GM12878 (cell line): ENCODE measurements at regions not wholly inside any gene's neighbourhood (a gene's known extent, or its start where the extent isn't known, plus 50 kb on each side); places are given as distances from the start of the nearest gene placed in this dataset.

Experiments used
- ATAC-seq: fragments of 200-7000 bp; cut with Tn5 transposase; 3 replicates; pipeline ENCODE4 v1.9.1; 2020; ENCODE audit warnings: mild to moderate bottlenecking, moderate library complexity
- BruUV-seq: library from RNA; stranded (reverse); fragments of 400-500 nt; replicated peaks from 2 replicates; lab custom pipeline; 2021; lab: Mats Ljungman, UMichigan
- CTCF ChIA-PET: fragments of 300-600 bp; sonication (Branson Sonifier 250); formaldehyde crosslinking; extraction: SDS; loops from one replicate; lab custom pipeline; 2021; ENCODE audit warnings: inconsistent platforms; lab: Yijun Ruan, JAX
- POLR2A ChIA-PET: fragments of 350-600 bp; formaldehyde crosslinking; extraction: SDS; loops from one replicate; lab custom pipeline; 2021; ENCODE audit warnings: inconsistent platforms; lab: Charles Lee
- RAD21 ChIA-PET: fragments of 300-600 bp; sonication (Branson Sonifier 250); formaldehyde crosslinking; loops from one replicate; lab custom pipeline; 2023; ENCODE audit warnings: antibody characterized with exemption; ENCODE audit not compliant: unreplicated experiment; lab: Charles Lee
- SMC1A ChIA-PET: fragments of 300-600 bp; sonication (Branson Sonifier 250); formaldehyde crosslinking; loops from one replicate; lab custom pipeline; 2023; ENCODE audit not compliant: unreplicated experiment, uncharacterized antibody; lab: Charles Lee
- DNase-seq: peaks from one replicate; pipeline ENCODE4 v3.0.0-alpha.2; 2011; ENCODE audit warnings: low read depth, low spot score
- FAIRE-seq: peaks from 3 replicates; lab custom pipeline; 2011; peaks lifted over from hg19 to GRCh38; lab: Jason Lieb, UNC
- H2AFZ ChIP-seq: 2 replicates; pipeline ENCODE4 v1.6.0; 2011; ENCODE audit warnings: low read depth, low read length, control low read depth; ENCODE audit not compliant: control insufficient read depth
- H3K27ac ChIP-seq: 2 replicates; pipeline ENCODE4 v1.5.1; 2011; ENCODE audit warnings: control low read depth; ENCODE audit not compliant: control insufficient read depth, insufficient read depth
- H3K27me3 ChIP-seq, 2 experiments: replicated peaks in 1 of 2; 2 replicates each; pipeline versions ENCODE4 v1.6.0 to v1.6.1; 2011; ENCODE audit warnings: low read length in 1 of 2; ENCODE audit not compliant: control insufficient read depth in 2 of 2, insufficient read depth in 2 of 2
- H3K36me3 ChIP-seq, 2 experiments: 2 replicates each; pipeline ENCODE4 v1.5.1; 2011; ENCODE audit warnings: low read length in 1 of 2; ENCODE audit not compliant: control insufficient read depth in 2 of 2, insufficient read depth in 2 of 2
- H3K4me1 ChIP-seq: 2 replicates; pipeline ENCODE4 v1.6.1; 2011; ENCODE audit warnings: mild to moderate bottlenecking, low read length, moderate library complexity, mixed read lengths; ENCODE audit not compliant: control insufficient read depth, insufficient read depth
- H3K4me2 ChIP-seq: 2 replicates; pipeline ENCODE4 v1.6.0; 2011; ENCODE audit warnings: control low read depth; ENCODE audit not compliant: control insufficient read depth, insufficient read depth
- H3K4me3 ChIP-seq: fragments of 200-600 bp; sonication (generic); 2 replicates; pipeline ENCODE4 v1.5.1; 2016
- H3K79me2 ChIP-seq: 2 replicates; pipeline ENCODE4 v1.6.0; 2011; ENCODE audit warnings: low read length; ENCODE audit not compliant: control insufficient read depth, insufficient read depth
- H3K9ac ChIP-seq: 2 replicates; pipeline ENCODE4 v1.8.0; 2011; ENCODE audit warnings: low read length, control low read depth, mixed read lengths; ENCODE audit not compliant: control insufficient read depth, insufficient read depth
- H3K9me3 ChIP-seq: replicated peaks from 3 replicates; pipeline ENCODE4 v1.5.1; 2011; ENCODE audit warnings: mild to moderate bottlenecking, low read length; ENCODE audit not compliant: control insufficient read depth, insufficient read depth
- H4K20me1 ChIP-seq: 2 replicates; pipeline ENCODE4 v1.6.0; 2011; ENCODE audit not compliant: control insufficient read depth, insufficient read depth
- ASH2L ChIP-seq: fragments of 300-600, 200-600 bp; sonication (generic); IDR thresholded peaks from 2 replicates; pipeline ENCODE4 v1.6.1; 2017; ENCODE audit warnings: low read depth, mild to moderate bottlenecking, borderline replicate concordance
- BACH1 ChIP-seq: fragments of 450-650 bp; IDR thresholded peaks from 2 replicates; pipeline ENCODE4 v1.6.1; 2017; ENCODE audit warnings: mild to moderate bottlenecking, borderline replicate concordance
- BCL11A ChIP-seq: IDR thresholded peaks from 2 replicates; pipeline ENCODE4 v1.6.1; 2011; ENCODE audit warnings: low read depth, low read length
- CBFB ChIP-seq: IDR thresholded peaks from 2 replicates; pipeline ENCODE4 v1.6.1; 2016; ENCODE audit warnings: antibody characterized with exemption, low read depth
- CEBPZ ChIP-seq: fragments of 150-350 bp; IDR thresholded peaks from 2 replicates; pipeline ENCODE4 v1.6.1; 2016; ENCODE audit warnings: low read depth, low read length
- CHD4 ChIP-seq: fragments of 200-600 bp; sonication (generic); IDR thresholded peaks from 2 replicates; pipeline ENCODE4 v1.6.1; 2016; ENCODE audit warnings: mild to moderate bottlenecking
- CREM ChIP-seq: IDR thresholded peaks from 2 replicates; pipeline ENCODE4 v1.6.1; 2014; ENCODE audit warnings: antibody characterized with exemption, low read depth
- HDAC6 ChIP-seq: fragments of 200-600 bp; sonication (generic); IDR thresholded peaks from one replicate; pipeline ENCODE4 v1.8.0; 2017; ENCODE audit warnings: antibody characterized with exemption; ENCODE audit not compliant: unreplicated experiment
- IKZF2 ChIP-seq, 2 experiments: fragments of 450-650 bp; IDR thresholded peaks; 2 replicates each; pipeline ENCODE4 v1.6.1; 2017; ENCODE audit warnings: mild to moderate bottlenecking in 2 of 2, moderate library complexity in 2 of 2
- JUNB ChIP-seq: IDR thresholded peaks from 2 replicates; pipeline ENCODE4 v1.6.1; 2016; ENCODE audit warnings: antibody characterized with exemption, mild to moderate bottlenecking
- MEF2A ChIP-seq: IDR thresholded peaks from 2 replicates; pipeline ENCODE4 v1.6.1; 2011; ENCODE audit warnings: low read depth, mild to moderate bottlenecking, low read length, moderate library complexity; ENCODE audit not compliant: insufficient read depth
- PAX8 ChIP-seq: fragments of 450-650 bp; IDR thresholded peaks from 2 replicates; pipeline ENCODE4 v1.6.1; 2017; ENCODE audit warnings: mild to moderate bottlenecking, moderate library complexity
- POLR2AphosphoS5 ChIP-seq: IDR thresholded peaks from 2 replicates; pipeline ENCODE4 v1.6.1; 2011; ENCODE audit warnings: mild to moderate bottlenecking, low read length, inconsistent platforms
- POU2F2 ChIP-seq: IDR thresholded peaks from 3 replicates; pipeline ENCODE4 v1.6.1; 2011; ENCODE audit warnings: low read depth, mild to moderate bottlenecking, low read length, borderline replicate concordance
- RAD21 ChIP-seq: IDR thresholded peaks from 2 replicates; pipeline ENCODE4 v1.6.1; 2011; ENCODE audit warnings: mild to moderate bottlenecking, low read depth, low read length, moderate library complexity; ENCODE audit not compliant: insufficient read depth
- RB1 ChIP-seq: fragments of 450-650 bp; formaldehyde crosslinking; IDR thresholded peaks from 2 replicates; pipeline ENCODE4 v1.6.1; 2017; ENCODE audit warnings: mild to moderate bottlenecking, borderline replicate concordance
- SIN3A ChIP-seq: IDR thresholded peaks from 2 replicates; pipeline ENCODE4 v1.6.1; 2012; ENCODE audit warnings: low read depth, low read length, improper control_type of control experiment
- SKIL ChIP-seq: fragments of 450-650 bp; IDR thresholded peaks from 2 replicates; pipeline ENCODE4 v1.6.1; 2017; ENCODE audit warnings: mild to moderate bottlenecking, low read depth, inconsistent platforms; ENCODE audit not compliant: poor library complexity, severe bottlenecking
- TCF7 ChIP-seq: IDR thresholded peaks from 2 replicates; pipeline ENCODE4 v1.6.1; 2014; ENCODE audit warnings: antibody characterized with exemption, borderline replicate concordance
- WRNIP1 ChIP-seq: IDR thresholded peaks from 2 replicates; pipeline ENCODE4 v1.6.1; 2011; ENCODE audit warnings: low read depth, low read length, improper control_type of control experiment, borderline replicate concordance
- WGBS: methylation state at CpG from one replicate; pipeline ENCODE4 v1.1.6; 2016; ENCODE audit warnings: low lambda C conversion rate; ENCODE audit not compliant: insufficient replicate concordance, insufficient coverage; ENCODE audit errors: missing lambda C conversion rate; 5-methylcytosine and 5-hydroxymethylcytosine counted together
- in situ Hi-C: fragments of 300-500 bp; cut with MboI; formaldehyde crosslinking; loops from 9 replicates; pipeline ENCODE4 v1.14.3; 2018; ENCODE audit warnings: mixed read lengths
- intact Hi-C: fragments of 100-400 bp; cut with micrococcal nuclease; formaldehyde crosslinking; loops from one replicate; pipeline ENCODE4 v1.14.2; 2022; ENCODE audit not compliant: unreplicated experiment

GRCh38 chr1:234837713-234838112 lies 227.7 kb upstream of the IRF2BP2 start (continued):
- TF ChIP-seq HDAC6 (no peak), BCL11A (no peak), CHD4 (no peak), PAX8 (no peak), POU2F2 (no peak), SIN3A (no peak), POLR2AphosphoS5 (no peak), RB1 (no peak)
- TF ChIP-seq, all 136 proteins: peak for 0

- DNase-seq (no peak), FAIRE-seq (no peak), ATAC-seq (no peak)
- Histone ChIP-seq H3K36me3 (no peaks in the 10 kb centered on the region), H3K9me3 (no peaks in the 10 kb centered on the region; the same call in 1 of the 3 replicates), H4K20me1 (no peaks in the 10 kb centered on the region), H3K79me2 (no peaks in the 10 kb centered on the region), H3K4me1 (peaks cover 22% of the 10 kb centered on the region), H2AFZ (no peak overlapping the region; the same call in 1 of the 2 replicates), H3K27ac (no peak overlapping the region), H3K27me3 (no peaks in the 10 kb centered on the region), H3K4me2 (no peak overlapping the region), H3K4me3 (no peak overlapping the region), H3K9ac (no peak overlapping the region)
- intact Hi-C loops: no loop called here
- ChIA-PET RAD21 (no interaction called here), CTCF (no interaction called here), POLR2A (no interaction called here), SMC1A (interaction anchor here (14.0 kb wide), 1 partner anchor 62 kb away, joined by 143 read pairs; no protein-coding TSS in a partner anchor)
- TF ChIP-seq MEF2A: 0 out of 2 replicates have a peak, but pooled peaks have one; percentile 21
- TF ChIP-seq CEBPZ: no peak
- no peak for TF ChIP-seq CREM
- TF ChIP-seq IKZF2 (IDR thresholded peaks at IDR 0.05): no peak
- TF ChIP-seq WRNIP1: no peak
- no peak for TF ChIP-seq RB1
- no peak for TF ChIP-seq CBFB
- TF ChIP-seq TCF7: no peak
- no peak for TF ChIP-seq BACH1
- TF ChIP-seq JUNB: peak; percentile 22; the same call in 1 of the 2 replicates
- no peak for TF ChIP-seq ASH2L
- TF ChIP-seq SKIL: no peak
- TF ChIP-seq CHD4: no peak
- no peak for TF ChIP-seq SIN3A
- no peak for TF ChIP-seq RAD21
- no TSS peak for BruUV-seq
- WGBS: 81% methylated on average over 8 of the region's 8 CpGs
- in situ Hi-C loops: loop anchor here (25.0 kb wide), 1 partner anchor 100 kb away; no protein-coding TSS in a partner anchor
These were observed 226.9 kb upstream of the IRF2BP2 start for GRCh38 chr1:234836776-234837357.
